Fibroblast of skin of right quadriceps (primary cell): ENCODE measurements at regions not wholly inside any gene's neighbourhood (a gene's known extent, or its start where the extent isn't known, plus 50 kb on each side); places are given as distances from the start of the nearest gene placed in this dataset.

Experiments used
- DNase-seq: peaks from one replicate; pipeline ENCODE4 v3.0.0-alpha.2; 2013

GRCh38 chr18:77865853-77866252 lies 616.2 kb downstream of the GALR1 start:
- DNase-seq, result no peak

GRCh38 chr18:77866351-77866750 lies 616.7 kb downstream of the GALR1 start:
- DNase-seq, result no peak

- DNase-seq, result no peak
Observed at GRCh38 chr18:77870199-77870598, 620.6 kb downstream of the GALR1 start.

- no peak for DNase-seq
Observed at GRCh38 chr18:77870894-77871293, 621.2 kb downstream of the GALR1 start.

GRCh38 chr18:77872166-77872565 lies 622.5 kb downstream of the GALR1 start:
- no peak for DNase-seq

- no peak for DNase-seq
Observed at GRCh38 chr18:77876319-77876865, 626.7 kb downstream of the GALR1 start.

GRCh38 chr18:77879829-77880228 lies 630.2 kb downstream of the GALR1 start:
- DNase-seq, result no peak

GRCh38 chr18:77884454-77884853 lies 634.8 kb downstream of the GALR1 start:
- no peak for DNase-seq

- no peak for DNase-seq
Observed at GRCh38 chr18:77894060-77894459, 644.4 kb downstream of the GALR1 start.

GRCh38 chr18:77895250-77895649 lies 645.6 kb downstream of the GALR1 start:
- no peak for DNase-seq

- DNase-seq, result no peak
Observed at GRCh38 chr18:77896586-77897252, 647.1 kb downstream of the GALR1 start.

GRCh38 chr18:77897606-77898005 lies 648.0 kb downstream of the GALR1 start:
- no peak for DNase-seq

- peak; percentile 10 for DNase-seq
Observed at GRCh38 chr18:77899972-77900754, 650.5 kb downstream of the GALR1 start.

GRCh38 chr18:77905011-77905410 lies 655.4 kb downstream of the GALR1 start:
- DNase-seq, result no peak

- no peak for DNase-seq
Observed at GRCh38 chr18:77905449-77906055, 655.9 kb downstream of the GALR1 start.

- DNase-seq, result no peak
Observed at GRCh38 chr18:77906103-77906892, 656.6 kb downstream of the GALR1 start.

GRCh38 chr18:77910347-77910746 lies 660.7 kb downstream of the GALR1 start:
- no peak for DNase-seq

GRCh38 chr18:77911971-77912605 lies 662.4 kb downstream of the GALR1 start:
- no peak for DNase-seq

- DNase-seq, result no peak
Observed at GRCh38 chr18:77918730-77919129, 669.1 kb downstream of the GALR1 start.

- DNase-seq, result no peak
Observed at GRCh38 chr18:77919923-77920322, 670.3 kb downstream of the GALR1 start.

- no peak for DNase-seq
Observed at GRCh38 chr18:77935342-77935741, 685.7 kb downstream of the GALR1 start.

- DNase-seq, result no peak
Observed at GRCh38 chr18:77940566-77940965, 690.9 kb downstream of the GALR1 start.
